Thoracic aorta (tissue), 2 donors: ENCODE measurements at regions not wholly inside any gene's neighbourhood (a gene's known extent, or its start where the extent isn't known, plus 50 kb on each side); places are given as distances from the start of the nearest gene placed in this dataset.

Source experiments
- ATAC-seq: fragments of 150-250 bp; one replicate; pipeline ENCODE4 v1.8.0; 2017; ENCODE audit warnings: low read depth; ENCODE audit not compliant: insufficient number of reproducible peaks, low FRiP score
- DNase-seq: peaks from one replicate; pipeline ENCODE4 v3.0.0-alpha.2; 2020; ENCODE audit warnings: low spot score
- H3K27ac ChIP-seq, 2 donors: fragments of 200-600 bp; sonication (generic); 1 replicate in 1 of 2; 2 replicates in 1 of 2; pipeline ENCODE4 v1.5.1; 2016; ENCODE audit warnings: mild to moderate bottlenecking in 2 of 2, moderate library complexity in 2 of 2
- H3K27me3 ChIP-seq: fragments of 200-600 bp; sonication (generic); replicated peaks from 2 replicates; pipeline ENCODE4 v1.6.0; 2016; ENCODE audit warnings: mild to moderate bottlenecking; ENCODE audit not compliant: insufficient read depth
- H3K36me3 ChIP-seq: fragments of 200-600 bp; sonication (generic); one replicate; pipeline ENCODE4 v1.5.1; 2016
- H3K4me1 ChIP-seq, 2 donors: fragments of 200-600 bp; sonication (generic); 1 replicate in 1 of 2; 2 replicates in 1 of 2; pipeline versions ENCODE4 v1.5.1 to v1.6.0; 2016; ENCODE audit warnings: low read depth in 2 of 2, mild to moderate bottlenecking in 1 of 2; ENCODE audit not compliant: control insufficient read depth in 1 of 2
- H3K4me3 ChIP-seq: fragments of 200-600 bp; sonication (generic); 2 replicates; pipeline ENCODE4 v1.5.1; 2016; ENCODE audit warnings: mild to moderate bottlenecking
- H3K9me3 ChIP-seq: fragments of 200-600 bp; sonication (generic); 2 replicates; pipeline ENCODE4 v1.5.1; 2016
- TF ChIP-seq, protein P1 (sequence below): fragments of 200-600 bp; sonication (generic); IDR thresholded peaks from one replicate; pipeline ENCODE4 v1.5.1; 2019; ENCODE audit warnings: antibody characterized with exemption

DNA sequence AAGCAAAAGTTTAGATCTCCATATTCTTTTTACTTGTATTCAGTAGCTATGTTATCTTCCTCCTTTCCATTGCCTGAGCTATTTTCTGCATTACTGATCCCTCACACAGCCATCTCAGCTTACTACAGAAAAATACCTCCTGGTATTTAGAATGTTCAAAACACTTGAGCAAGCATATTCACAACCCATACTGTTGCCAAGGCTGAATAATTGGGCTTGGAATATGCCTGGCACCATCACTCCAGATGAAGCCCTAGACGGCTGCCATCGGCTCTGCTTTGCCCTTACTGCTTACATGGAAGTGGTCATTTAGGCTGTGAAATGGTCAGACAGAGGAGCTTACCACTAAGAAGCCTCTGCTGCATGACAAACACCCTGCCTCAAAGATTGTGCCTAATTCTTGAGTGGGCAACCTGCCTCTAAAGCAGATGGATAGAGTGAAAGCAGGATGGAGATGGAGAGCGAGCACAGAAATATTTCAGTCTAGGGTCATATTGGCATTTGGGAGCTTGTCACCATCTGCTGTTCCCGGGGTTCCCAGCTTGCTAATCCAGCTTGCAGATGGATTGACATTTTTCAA is 92.5 kb upstream of the TAS2R1 start:
- H3K4me3 ChIP-seq: no peak overlapping the region
- no peaks in the 10 kb centered on the region for H3K36me3 ChIP-seq
- DNase-seq (no peak), ATAC-seq (no peak)
- H3K9me3 ChIP-seq: no peaks in the 10 kb centered on the region
- H3K27ac ChIP-seq: no peak overlapping the region
- TF ChIP-seq, protein P1, sequence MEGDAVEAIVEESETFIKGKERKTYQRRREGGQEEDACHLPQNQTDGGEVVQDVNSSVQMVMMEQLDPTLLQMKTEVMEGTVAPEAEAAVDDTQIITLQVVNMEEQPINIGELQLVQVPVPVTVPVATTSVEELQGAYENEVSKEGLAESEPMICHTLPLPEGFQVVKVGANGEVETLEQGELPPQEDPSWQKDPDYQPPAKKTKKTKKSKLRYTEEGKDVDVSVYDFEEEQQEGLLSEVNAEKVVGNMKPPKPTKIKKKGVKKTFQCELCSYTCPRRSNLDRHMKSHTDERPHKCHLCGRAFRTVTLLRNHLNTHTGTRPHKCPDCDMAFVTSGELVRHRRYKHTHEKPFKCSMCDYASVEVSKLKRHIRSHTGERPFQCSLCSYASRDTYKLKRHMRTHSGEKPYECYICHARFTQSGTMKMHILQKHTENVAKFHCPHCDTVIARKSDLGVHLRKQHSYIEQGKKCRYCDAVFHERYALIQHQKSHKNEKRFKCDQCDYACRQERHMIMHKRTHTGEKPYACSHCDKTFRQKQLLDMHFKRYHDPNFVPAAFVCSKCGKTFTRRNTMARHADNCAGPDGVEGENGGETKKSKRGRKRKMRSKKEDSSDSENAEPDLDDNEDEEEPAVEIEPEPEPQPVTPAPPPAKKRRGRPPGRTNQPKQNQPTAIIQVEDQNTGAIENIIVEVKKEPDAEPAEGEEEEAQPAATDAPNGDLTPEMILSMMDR: no peak
- H3K27me3 ChIP-seq: no peaks in the 10 kb centered on the region
- H3K4me1 ChIP-seq: no peaks in the 10 kb centered on the region

DNA sequence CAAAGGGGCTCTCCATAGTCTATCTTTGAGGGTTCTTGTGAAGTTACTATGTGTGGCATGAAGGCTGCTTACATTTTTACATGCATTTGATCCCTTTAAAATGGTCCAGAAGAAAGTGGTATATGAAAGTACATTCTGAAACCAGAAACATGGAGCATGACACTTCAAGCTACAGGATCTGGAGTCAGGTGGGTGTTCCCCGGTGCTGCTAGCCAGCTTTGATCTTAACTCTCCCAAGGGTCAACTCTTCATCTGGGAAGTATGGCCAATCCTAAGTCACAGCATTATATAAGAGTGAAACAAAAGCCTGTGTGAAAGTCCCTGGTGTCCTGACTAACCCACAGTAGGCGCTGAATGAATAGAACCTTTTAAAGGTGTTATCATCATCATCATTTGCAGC is 91.0 kb upstream of the TAS2R1 start:
- DNase-seq (no peak), ATAC-seq (no peak)
- H3K4me3 ChIP-seq: no peak overlapping the region
- no peaks in the 10 kb centered on the region for H3K36me3 ChIP-seq
- H3K9me3 ChIP-seq: no peaks in the 10 kb centered on the region
- TF ChIP-seq, protein P1: no peak
- no peaks in the 10 kb centered on the region for H3K4me1 ChIP-seq
- no peaks in the 10 kb centered on the region for H3K27me3 ChIP-seq
- H3K27ac ChIP-seq: no peak overlapping the region

DNA sequence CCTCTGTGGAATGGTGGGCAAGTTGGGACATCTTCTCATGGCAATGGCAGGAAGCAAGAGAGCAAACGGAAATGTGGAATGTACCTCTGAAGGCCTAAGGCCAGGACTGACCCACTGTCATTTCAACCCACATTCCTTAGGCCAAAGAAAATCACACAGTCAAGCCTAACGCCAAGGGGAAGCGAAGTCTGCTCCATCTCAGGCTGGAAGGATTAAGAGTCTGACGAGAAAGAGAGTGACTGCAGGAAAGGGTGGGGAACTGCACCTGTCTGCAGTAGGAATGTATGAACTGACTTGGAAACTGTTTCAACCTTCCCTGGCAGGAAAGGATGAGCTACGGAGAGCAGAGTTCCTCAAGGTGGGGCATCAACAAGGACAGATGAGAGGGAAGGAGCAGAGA is 90.2 kb upstream of the TAS2R1 start:
- TF ChIP-seq, protein P1: no peak
- no peak overlapping the region for H3K27ac ChIP-seq
- H3K4me1 ChIP-seq: no peaks in the 10 kb centered on the region
- no peak for ATAC-seq
- no peaks in the 10 kb centered on the region for H3K36me3 ChIP-seq
- DNase-seq: no peak
- H3K4me3 ChIP-seq: no peak overlapping the region
- no peaks in the 10 kb centered on the region for H3K27me3 ChIP-seq
- no peaks in the 10 kb centered on the region for H3K9me3 ChIP-seq

DNA sequence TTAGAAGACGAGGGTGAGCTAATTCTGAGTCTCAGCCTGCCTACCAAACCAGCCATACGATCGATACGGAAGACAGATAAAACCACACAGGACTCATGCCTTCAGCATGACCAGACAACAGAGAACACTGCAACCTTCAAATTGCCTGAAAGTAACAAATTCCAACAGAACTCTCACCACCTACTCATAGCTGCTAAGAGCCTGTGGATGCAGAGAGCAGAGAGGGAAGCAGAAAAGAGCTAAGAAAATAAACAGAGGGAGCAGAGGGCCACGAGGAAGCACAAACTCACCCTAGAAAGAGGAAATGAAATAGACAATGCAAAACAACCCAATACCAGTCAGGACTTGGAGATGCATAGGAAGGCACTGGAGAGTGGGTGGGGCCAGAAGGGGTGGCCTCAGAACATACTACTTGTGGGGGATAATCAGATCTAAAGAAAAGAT is 86.7 kb upstream of the TAS2R1 start:
- ATAC-seq (no peak), DNase-seq (no peak)
- H3K4me3 ChIP-seq: no peak overlapping the region
- no peaks in the 10 kb centered on the region for H3K27me3 ChIP-seq
- no peaks in the 10 kb centered on the region for H3K9me3 ChIP-seq
- H3K36me3 ChIP-seq: no peaks in the 10 kb centered on the region
- H3K27ac ChIP-seq: no peak overlapping the region
- no peaks in the 10 kb centered on the region for H3K4me1 ChIP-seq
- TF ChIP-seq, protein P1: no peak

DNA sequence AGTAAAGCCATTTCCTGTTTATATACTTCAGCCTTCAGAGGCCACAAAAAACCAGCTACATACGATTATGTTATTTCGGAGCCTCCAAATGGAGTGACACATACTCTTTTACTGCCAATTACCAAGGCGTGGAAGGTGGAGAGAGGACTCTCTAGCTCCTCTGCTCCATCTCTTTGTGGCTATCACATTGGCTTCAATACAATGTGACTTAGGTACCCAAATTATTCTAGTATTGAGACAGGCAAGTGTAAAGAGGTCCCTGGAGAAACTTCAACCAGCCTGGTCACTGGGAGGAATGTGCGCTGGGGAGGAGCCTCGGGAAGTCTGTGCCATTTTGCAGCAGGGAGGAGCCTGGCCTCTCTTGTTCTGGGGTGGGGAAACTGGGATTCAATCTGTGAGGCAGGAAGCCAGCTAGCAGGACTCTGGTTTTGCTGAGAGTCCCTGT is 85.8 kb upstream of the TAS2R1 start:
- no peak for ATAC-seq
- TF ChIP-seq, protein P1: no peak
- no peaks in the 10 kb centered on the region for H3K36me3 ChIP-seq
- no peaks in the 10 kb centered on the region for H3K27me3 ChIP-seq
- no peaks in the 10 kb centered on the region for H3K9me3 ChIP-seq
- no peak for DNase-seq
- no peak overlapping the region for H3K27ac ChIP-seq
- no peak overlapping the region for H3K4me3 ChIP-seq
- no peaks in the 10 kb centered on the region for H3K4me1 ChIP-seq
